H1 (cell line): ENCODE measurements at regions not wholly inside any gene's neighbourhood (a gene's known extent, or its start where the extent isn't known, plus 50 kb on each side); places are given as distances from the start of the nearest gene placed in this dataset.

Source experiments
- BCL11A ChIP-seq, 2 experiments: IDR thresholded peaks; one replicate each; pipeline ENCODE4 v1.6.1; 2011; ENCODE audit warnings: low read depth in 2 of 2, low read length in 2 of 2, mild to moderate bottlenecking in 2 of 2
- POLR2AphosphoS5 ChIP-seq: IDR thresholded peaks from 2 replicates; pipeline ENCODE4 v1.6.1; 2011; ENCODE audit warnings: low read depth, low read length
- RFX5 ChIP-seq: IDR thresholded peaks from 2 replicates; pipeline ENCODE4 v1.6.1; 2011; ENCODE audit warnings: low read depth, low read length, improper control_type of control experiment, borderline replicate concordance

DNA sequence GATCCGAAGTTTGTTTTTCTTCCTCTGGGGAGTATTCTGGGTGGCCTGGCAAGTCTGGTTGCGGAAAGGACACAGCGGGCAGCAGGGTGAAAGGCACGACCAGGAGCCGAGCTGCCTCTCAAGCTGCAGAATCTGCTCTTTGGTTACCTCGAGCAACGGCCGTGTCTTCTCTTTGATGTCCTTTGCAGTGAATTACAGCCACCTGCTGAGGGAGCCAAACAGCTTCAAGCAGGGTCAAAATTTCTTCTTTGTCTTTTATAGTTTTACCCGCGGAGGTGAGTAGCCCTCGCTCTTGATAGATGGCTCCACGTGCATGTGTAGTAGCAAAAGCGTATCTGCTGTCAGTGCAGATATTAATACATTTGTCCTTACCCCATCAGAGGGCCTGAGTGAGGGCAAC lies 177.3 kb upstream of the MBL2 start:
- TF ChIP-seq POLR2AphosphoS5 = no peak
- TF ChIP-seq BCL11A (IDR thresholded peaks at IDR 0.05; ENCODE audit: low read depth in 2 of 2, low read length in 2 of 2) = no peak
- TF ChIP-seq RFX5 = no peak
